Kidney (tissue), 13 donors: ENCODE measurements at regions not wholly inside any gene's neighbourhood (a gene's known extent, or its start where the extent isn't known, plus 50 kb on each side); places are given as distances from the start of the nearest gene placed in this dataset.

Source experiments
- DNase-seq, 5 donors: peaks; one replicate each; pipeline ENCODE4 v3.0.0-alpha.2; 2013 to 2020
- FAIRE-seq: peaks from 2 replicates; lab custom pipeline; 2012; peaks lifted over from hg19 to GRCh38; lab: Jason Lieb, UNC
- H3K27ac ChIP-seq, 2 donors: one replicate each; pipeline ENCODE4 v1.7.0; 2013; ENCODE audit warnings: low read depth in 2 of 2, low read length in 2 of 2, inconsistent platforms in 1 of 2
- H3K27me3 ChIP-seq: one replicate; pipeline ENCODE4 v1.7.1; 2013; ENCODE audit warnings: low read length, inconsistent platforms; ENCODE audit not compliant: control insufficient read depth, insufficient read depth
- H3K36me3 ChIP-seq, 3 donors: one replicate each; pipeline versions ENCODE4 v1.7.0 to v1.7.1; 2013; ENCODE audit warnings: low read length in 3 of 3, control low read depth in 1 of 3, inconsistent platforms in 1 of 3; ENCODE audit not compliant: insufficient read depth in 3 of 3, control insufficient read depth in 2 of 3
- H3K4me1 ChIP-seq, 3 donors: one replicate each; pipeline versions ENCODE4 v1.7.0 to v1.7.1; 2013; ENCODE audit warnings: low read length in 3 of 3, inconsistent platforms in 1 of 3, low read depth in 1 of 3; ENCODE audit not compliant: control insufficient read depth in 2 of 3, insufficient read depth in 2 of 3
- H3K4me3 ChIP-seq, 3 donors: one replicate each; pipeline versions ENCODE4 v1.7.0 to v1.8.1; 2013; ENCODE audit warnings: low read length in 3 of 3, control low read depth in 1 of 3, inconsistent platforms in 1 of 3
- H3K9ac ChIP-seq, 3 donors: one replicate each; pipeline versions ENCODE4 v1.7.0 to v1.7.1; 2013; ENCODE audit warnings: low read length in 3 of 3, control low read depth in 1 of 3, inconsistent platforms in 1 of 3
- H3K9me3 ChIP-seq, 3 donors: one replicate each; pipeline versions ENCODE4 v1.7.0 to v1.7.1; 2013; ENCODE audit warnings: low read length in 3 of 3, control low read depth in 1 of 3, inconsistent platforms in 1 of 3; ENCODE audit not compliant: control insufficient read depth in 2 of 3, insufficient read depth in 1 of 3
- intact Hi-C: fragments of 100-400 bp; cut with DNase I; formaldehyde crosslinking; loops from one replicate; pipeline ENCODE4 v1.11.1; 2022
- TF ChIP-seq, protein P1 (sequence below): IDR thresholded peaks from 3 replicates; pipeline ENCODE4 v1.5.1; 2012; ENCODE audit warnings: mild to moderate bottlenecking, moderate library complexity, borderline replicate concordance; ENCODE audit not compliant: insufficient read depth; ENCODE audit errors: extremely low read depth
- donor health status: control.
- donor health status: control.
- donor health status: control.
- donor health status: control.
- donor health status: control.
- donor health status: DM: yes; HTN: yes; CAD: no.
- donor health status: Normal renal cell carcinoma (clear cell type).

DNA sequence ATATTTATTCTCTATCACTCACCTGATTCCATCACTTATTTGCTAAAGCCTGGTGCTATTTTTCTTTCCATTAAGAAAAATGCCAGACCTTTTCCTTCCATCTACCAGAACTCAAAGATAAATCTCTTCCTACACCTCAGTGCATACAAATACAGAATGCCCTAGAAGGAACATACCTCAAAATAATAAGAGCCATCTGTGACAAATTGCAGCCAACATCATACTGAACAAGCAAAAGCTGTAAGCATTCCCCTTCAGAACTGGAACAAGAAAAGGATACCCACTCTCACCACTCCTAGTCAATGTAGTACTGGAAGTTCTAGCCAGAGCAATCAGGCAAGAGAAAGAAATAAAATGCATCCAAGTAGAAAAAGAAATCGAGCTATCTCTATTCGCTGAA, 315.9 kb upstream of the UBE2E3 start:
- H3K27me3 ChIP-seq, result no peaks in the 10 kb centered on the region
- H3K4me1 ChIP-seq, result no peaks in the 10 kb centered on the region
- no peak for FAIRE-seq
- no peak for DNase-seq
- TF ChIP-seq, protein P1, sequence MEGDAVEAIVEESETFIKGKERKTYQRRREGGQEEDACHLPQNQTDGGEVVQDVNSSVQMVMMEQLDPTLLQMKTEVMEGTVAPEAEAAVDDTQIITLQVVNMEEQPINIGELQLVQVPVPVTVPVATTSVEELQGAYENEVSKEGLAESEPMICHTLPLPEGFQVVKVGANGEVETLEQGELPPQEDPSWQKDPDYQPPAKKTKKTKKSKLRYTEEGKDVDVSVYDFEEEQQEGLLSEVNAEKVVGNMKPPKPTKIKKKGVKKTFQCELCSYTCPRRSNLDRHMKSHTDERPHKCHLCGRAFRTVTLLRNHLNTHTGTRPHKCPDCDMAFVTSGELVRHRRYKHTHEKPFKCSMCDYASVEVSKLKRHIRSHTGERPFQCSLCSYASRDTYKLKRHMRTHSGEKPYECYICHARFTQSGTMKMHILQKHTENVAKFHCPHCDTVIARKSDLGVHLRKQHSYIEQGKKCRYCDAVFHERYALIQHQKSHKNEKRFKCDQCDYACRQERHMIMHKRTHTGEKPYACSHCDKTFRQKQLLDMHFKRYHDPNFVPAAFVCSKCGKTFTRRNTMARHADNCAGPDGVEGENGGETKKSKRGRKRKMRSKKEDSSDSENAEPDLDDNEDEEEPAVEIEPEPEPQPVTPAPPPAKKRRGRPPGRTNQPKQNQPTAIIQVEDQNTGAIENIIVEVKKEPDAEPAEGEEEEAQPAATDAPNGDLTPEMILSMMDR, result no peak
- intact Hi-C loops, result no loop called here
- H3K9me3 ChIP-seq, result no peaks in the 10 kb centered on the region
- no peak overlapping the region for H3K4me3 ChIP-seq
- H3K27ac ChIP-seq, result no peak overlapping the region
- H3K36me3 ChIP-seq, result no peaks in the 10 kb centered on the region
- no peak overlapping the region for H3K9ac ChIP-seq

DNA sequence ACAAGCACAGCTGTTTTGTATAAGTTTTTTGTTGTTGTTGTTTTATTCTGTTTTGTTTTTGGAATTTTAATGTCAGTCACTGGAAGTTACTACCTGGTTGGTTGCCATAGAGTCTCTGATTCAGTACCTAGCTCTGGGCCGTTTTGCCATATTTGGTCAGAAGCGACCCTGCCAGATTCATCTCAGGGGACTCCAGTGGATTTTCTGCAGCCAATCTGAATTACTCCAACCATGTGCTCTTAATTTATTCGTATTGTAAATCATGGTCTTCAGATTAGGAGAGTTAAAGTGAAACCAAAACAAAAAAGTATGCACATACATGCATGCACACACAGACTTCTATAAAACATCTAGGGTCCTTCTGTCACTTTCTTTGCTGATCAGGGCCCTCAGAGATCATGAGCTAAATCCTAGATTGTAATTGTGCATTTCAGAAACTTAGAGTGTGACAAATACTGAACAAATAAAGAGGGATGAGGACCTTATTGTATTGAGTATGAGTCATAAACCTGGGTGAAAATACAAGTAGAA, 317.4 kb upstream of the UBE2E3 start:
- Histone ChIP-seq H3K27me3 (no peaks in the 10 kb centered on the region), H3K4me1 (no peaks in the 10 kb centered on the region), H3K9me3 (no peaks in the 10 kb centered on the region), H3K27ac (no peak overlapping the region), H3K4me3 (peak overlapping the region in 1 of 3 donors; percentile 17), H3K36me3 (no peaks in the 10 kb centered on the region), H3K9ac (no peak overlapping the region)
- DNase-seq (peak in 2 of 5 donors; percentile 32 to 69), FAIRE-seq (no peak)
- TF ChIP-seq, protein P1, result no peak
- intact Hi-C loops, result no loop called here

GRCh38 chr2:180662521-180662920, 317.9 kb upstream of the UBE2E3 start:
- intact Hi-C loops, result no loop called here
- Histone ChIP-seq H3K9me3 (no peaks in the 10 kb centered on the region), H3K27ac (no peak overlapping the region), H3K9ac (no peak overlapping the region), H3K4me3 (no peak overlapping the region), H3K27me3 (no peaks in the 10 kb centered on the region), H3K36me3 (no peaks in the 10 kb centered on the region), H3K4me1 (no peaks in the 10 kb centered on the region)
- TF ChIP-seq, protein P1, result no peak
- DNase-seq (no peak), FAIRE-seq (no peak)

DNA sequence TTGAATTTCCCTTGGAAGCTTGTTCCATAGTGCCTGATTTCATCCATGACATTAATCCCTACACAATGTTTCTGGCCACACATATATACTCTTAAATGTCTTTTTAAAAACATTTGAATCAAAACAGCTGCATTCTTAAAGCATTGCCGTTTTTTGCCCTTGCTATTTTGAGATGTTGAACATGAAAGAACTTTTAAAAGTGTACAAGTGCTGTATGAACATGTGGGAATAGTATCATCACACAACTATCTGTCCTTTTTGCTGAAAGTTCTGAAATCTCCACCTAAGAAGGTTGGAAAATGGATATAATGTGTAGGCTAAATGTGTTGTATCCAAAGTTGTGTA, 318.7 kb upstream of the UBE2E3 start:
- Histone ChIP-seq H3K27me3 (no peaks in the 10 kb centered on the region), H3K36me3 (no peaks in the 10 kb centered on the region), H3K4me3 (no peak overlapping the region), H3K27ac (no peak overlapping the region), H3K4me1 (no peaks in the 10 kb centered on the region), H3K9me3 (no peaks in the 10 kb centered on the region), H3K9ac (no peak overlapping the region)
- TF ChIP-seq, protein P1, result no peak
- FAIRE-seq (no peak), DNase-seq (no peak)
- intact Hi-C loops, result no loop called here
